GM23338 (cell line): ENCODE measurements at regions not wholly inside any gene's neighbourhood (a gene's known extent, or its start where the extent isn't known, plus 50 kb on each side); places are given as distances from the start of the nearest gene placed in this dataset.

Experiments used
- CREB1 ChIP-seq: fragments of 250-450 bp; sonication (Bioruptor Pico); IDR thresholded peaks from 2 replicates; pipeline ENCODE4 v1.5.0; 2020; ENCODE audit warnings: low read depth, mild to moderate bottlenecking, moderate library complexity
- CTCF ChIP-seq, 2 experiments: fragments of 200-600 bp in 1 of 2; sonication (generic) in 1 of 2; conservative IDR thresholded peaks; 2 replicates each; pipeline versions ENCODE4 v1.5.1 to v1.6.1; 2016 to 2017; ENCODE audit warnings: antibody characterized with exemption in 2 of 2, low read depth in 2 of 2, mild to moderate bottlenecking in 2 of 2, moderate library complexity in 1 of 2
- ETS1 ChIP-seq: IDR thresholded peaks from 2 replicates; pipeline ENCODE4 v1.6.1; 2016; ENCODE audit warnings: antibody characterized with exemption
- EZH2 ChIP-seq: fragments of 200-600 bp; sonication (generic); IDR thresholded peaks from one replicate; pipeline ENCODE4 v1.8.0; 2017; ENCODE audit warnings: antibody characterized with exemption, mild to moderate bottlenecking, low read depth; ENCODE audit not compliant: unreplicated experiment
- EZH2phosphoT487 ChIP-seq: fragments of 200-600 bp; sonication (generic); IDR thresholded peaks from one replicate; pipeline ENCODE4 v1.8.1; 2018; ENCODE audit warnings: antibody characterized with exemption; ENCODE audit not compliant: unreplicated experiment
- JUNB ChIP-seq: IDR thresholded peaks from one replicate; pipeline ENCODE4 v1.6.1; 2016; ENCODE audit warnings: antibody characterized with exemption; ENCODE audit not compliant: unreplicated experiment
- NANOG ChIP-seq: IDR thresholded peaks from 2 replicates; pipeline ENCODE4 v1.6.1; 2016; ENCODE audit warnings: antibody characterized with exemption, borderline replicate concordance
- POLR2AphosphoS5 ChIP-seq: IDR thresholded peaks from 2 replicates; pipeline ENCODE4 v1.6.1; 2016; ENCODE audit warnings: antibody characterized with exemption, low read depth
- REST ChIP-seq: IDR thresholded peaks from one replicate; pipeline ENCODE4 v1.6.1; 2018; ENCODE audit warnings: antibody characterized with exemption; ENCODE audit not compliant: unreplicated experiment
- STAT1 ChIP-seq: IDR thresholded peaks from one replicate; pipeline ENCODE4 v1.6.1; 2016; ENCODE audit warnings: antibody characterized with exemption; ENCODE audit not compliant: unreplicated experiment
- ZNF114 ChIP-seq: fragments of 250-450 bp; sonication (Bioruptor Pico); IDR thresholded peaks from 2 replicates; pipeline ENCODE4 v1.5.0; 2020; ENCODE audit warnings: mild to moderate bottlenecking, moderate library complexity
- ZNF462 ChIP-seq: fragments of 250-450 bp; sonication (Bioruptor Pico); IDR thresholded peaks from 2 replicates; pipeline ENCODE4 v1.5.0; 2020; ENCODE audit warnings: mild to moderate bottlenecking, moderate library complexity

- TF ChIP-seq JUNB (no peak), CTCF (conservative IDR thresholded peaks at IDR 0.05; ENCODE audit: low read depth in 2 of 2) (no peak), REST (no peak), EZH2 (no peak), POLR2AphosphoS5 (no peak), NANOG (no peak), STAT1 (no peak), EZH2phosphoT487 (no peak), ETS1 (no peak), CREB1 (CRISPR knock-in tag) (no peak), ZNF114 (no peak), ZNF462 (CRISPR knock-in tag) (no peak)
Observed at GRCh38 chr13:111860231-111860552, 206.8 kb upstream of the SOX1 start.
